ENCODE measurements at regions not wholly inside any gene's neighbourhood (a gene's known extent, or its start where the extent isn't known, plus 50 kb on each side); places are given as distances from the start of the nearest gene placed in this dataset.
"Not testable (repeated sequence)": the region's sequence is repeated elsewhere in the genome, so short reads cannot be mapped to it uniquely, and the experiment has no call there.

GRCh38 chr12:28060871-28061270 lies 88.3 kb upstream of the PTHLH start:
- no peak for DNase-seq (ENCODE audit: low read depth)

GRCh38 chr12:28063355-28063880 lies 90.9 kb upstream of the PTHLH start:
- peak; percentile 26 for DNase-seq (ENCODE audit: low read depth)

- no peak for DNase-seq (ENCODE audit: low read depth)
These were observed 92.8 kb upstream of the PTHLH start for GRCh38 chr12:28065374-28065773.

- no peak for DNase-seq (ENCODE audit: low read depth)
These were observed 93.5 kb upstream of the PTHLH start for GRCh38 chr12:28065889-28066630.

- DNase-seq (ENCODE audit: low read depth) = no peak
These were observed 94.3 kb upstream of the PTHLH start for GRCh38 chr12:28066879-28067278.

- no peak for DNase-seq (ENCODE audit: low read depth)
These were observed 95.9 kb upstream of the PTHLH start for GRCh38 chr12:28068467-28068866.

- no peak for DNase-seq (ENCODE audit: low read depth)
These were observed 107.0 kb upstream of the PTHLH start for GRCh38 chr12:28079539-28079938.

GRCh38 chr12:28082096-28082495 lies 108.2 kb upstream of the CCDC91 start:
- no peak for DNase-seq (ENCODE audit: low read depth)

- peak; percentile 54 for DNase-seq (ENCODE audit: low read depth)
These were observed 106.2 kb upstream of the CCDC91 start for GRCh38 chr12:28083840-28084678.

GRCh38 chr12:28086521-28087155 lies 103.6 kb upstream of the CCDC91 start:
- no peak for DNase-seq (ENCODE audit: low read depth)

GRCh38 chr12:28088566-28089272 lies 101.5 kb upstream of the CCDC91 start:
- DNase-seq (ENCODE audit: low read depth) = no peak

GRCh38 chr12:28089338-28089737 lies 100.9 kb upstream of the CCDC91 start:
- peak; percentile 43 for DNase-seq (ENCODE audit: low read depth)

GRCh38 chr12:28090835-28091234 lies 99.4 kb upstream of the CCDC91 start:
- no peak for DNase-seq (ENCODE audit: low read depth)

- no peak for DNase-seq (ENCODE audit: low read depth)
These were observed 97.9 kb upstream of the CCDC91 start for GRCh38 chr12:28092396-28092795.

GRCh38 chr12:28096649-28097048 lies 93.6 kb upstream of the CCDC91 start:
- DNase-seq (ENCODE audit: low read depth) = no peak

GRCh38 chr12:28097221-28097620 lies 93.0 kb upstream of the CCDC91 start:
- DNase-seq (ENCODE audit: low read depth) = no peak

GRCh38 chr12:28099245-28099644 lies 91.0 kb upstream of the CCDC91 start:
- not testable (repeated sequence) for DNase-seq (ENCODE audit: low read depth)

GRCh38 chr12:28099871-28100270 lies 90.4 kb upstream of the CCDC91 start:
- no peak for DNase-seq (ENCODE audit: low read depth)

- DNase-seq (ENCODE audit: low read depth) = no peak
These were observed 89.5 kb upstream of the CCDC91 start for GRCh38 chr12:28100717-28101116.

GRCh38 chr12:28104316-28104715 lies 85.9 kb upstream of the CCDC91 start:
- DNase-seq (ENCODE audit: low read depth) = no peak

GRCh38 chr12:28104903-28105864 lies 85.1 kb upstream of the CCDC91 start:
- no peak for DNase-seq (ENCODE audit: low read depth)
